Fibroblast of mammary gland (primary cell): ENCODE measurements at regions not wholly inside any gene's neighbourhood (a gene's known extent, or its start where the extent isn't known, plus 50 kb on each side); places are given as distances from the start of the nearest gene placed in this dataset.
"Not testable (repeated sequence)": the region's sequence is repeated elsewhere in the genome, so short reads cannot be mapped to it uniquely, and the experiment has no call there.

Experiments
- DNase-seq: peaks from one replicate; pipeline ENCODE4 v3.0.0-alpha.2; 2010; ENCODE audit warnings: low read depth
- H3K4me3 ChIP-seq: 2 replicates; pipeline ENCODE4 v1.5.1; 2011; ENCODE audit warnings: low read depth, mild to moderate bottlenecking, low read length, moderate library complexity; ENCODE audit not compliant: control insufficient read depth
- TF ChIP-seq, protein P1 (sequence below): conservative IDR thresholded peaks from 2 replicates; pipeline ENCODE4 v1.5.1; 2011; ENCODE audit warnings: low read depth, low read length, inconsistent platforms; ENCODE audit not compliant: control insufficient read depth, insufficient read depth

DNA sequence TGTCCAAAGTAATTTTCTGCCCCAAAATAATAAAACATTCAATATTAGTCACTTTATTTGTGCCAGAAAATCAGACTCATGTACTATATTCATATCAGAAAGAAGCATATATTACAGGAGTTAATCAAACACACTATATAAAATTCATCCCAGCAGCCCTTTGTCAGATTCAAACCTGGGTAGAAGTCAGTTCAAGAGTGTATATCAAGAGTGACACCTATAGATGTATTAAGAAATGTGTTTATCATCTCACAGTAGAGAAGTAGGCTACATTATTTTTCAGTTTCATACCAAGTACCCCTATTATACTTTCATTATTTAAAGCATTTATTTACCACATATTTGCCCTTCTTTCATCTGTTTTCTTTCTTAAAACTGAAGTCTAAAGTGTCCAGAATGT is 193.2 kb upstream of the DDX18 start:
- TF ChIP-seq, protein P1, sequence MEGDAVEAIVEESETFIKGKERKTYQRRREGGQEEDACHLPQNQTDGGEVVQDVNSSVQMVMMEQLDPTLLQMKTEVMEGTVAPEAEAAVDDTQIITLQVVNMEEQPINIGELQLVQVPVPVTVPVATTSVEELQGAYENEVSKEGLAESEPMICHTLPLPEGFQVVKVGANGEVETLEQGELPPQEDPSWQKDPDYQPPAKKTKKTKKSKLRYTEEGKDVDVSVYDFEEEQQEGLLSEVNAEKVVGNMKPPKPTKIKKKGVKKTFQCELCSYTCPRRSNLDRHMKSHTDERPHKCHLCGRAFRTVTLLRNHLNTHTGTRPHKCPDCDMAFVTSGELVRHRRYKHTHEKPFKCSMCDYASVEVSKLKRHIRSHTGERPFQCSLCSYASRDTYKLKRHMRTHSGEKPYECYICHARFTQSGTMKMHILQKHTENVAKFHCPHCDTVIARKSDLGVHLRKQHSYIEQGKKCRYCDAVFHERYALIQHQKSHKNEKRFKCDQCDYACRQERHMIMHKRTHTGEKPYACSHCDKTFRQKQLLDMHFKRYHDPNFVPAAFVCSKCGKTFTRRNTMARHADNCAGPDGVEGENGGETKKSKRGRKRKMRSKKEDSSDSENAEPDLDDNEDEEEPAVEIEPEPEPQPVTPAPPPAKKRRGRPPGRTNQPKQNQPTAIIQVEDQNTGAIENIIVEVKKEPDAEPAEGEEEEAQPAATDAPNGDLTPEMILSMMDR = no peak
- no peak overlapping the region for H3K4me3 ChIP-seq
- no peak for DNase-seq

DNA sequence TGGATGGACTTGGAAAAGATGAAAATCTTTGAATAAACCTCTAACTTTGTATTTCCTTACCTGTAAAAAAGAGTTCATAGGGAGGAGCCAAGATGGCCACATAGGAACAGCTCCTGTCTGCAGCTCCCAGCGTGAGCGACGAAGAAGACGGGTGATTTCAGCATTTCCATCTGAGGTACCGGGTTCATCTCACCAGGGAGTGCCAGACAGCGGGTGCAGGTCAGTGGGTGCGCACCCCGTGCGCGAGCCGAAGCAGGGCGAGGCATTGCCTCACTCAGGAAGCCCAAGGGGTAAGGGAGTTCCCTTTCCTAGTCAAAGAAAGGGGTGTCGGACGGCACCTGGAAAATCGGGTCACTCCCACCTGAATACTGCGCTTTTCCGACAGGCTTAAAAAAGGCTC is 191.3 kb upstream of the DDX18 start:
- DNase-seq, H3K4me3 ChIP-seq: not testable (repeated sequence)

DNA sequence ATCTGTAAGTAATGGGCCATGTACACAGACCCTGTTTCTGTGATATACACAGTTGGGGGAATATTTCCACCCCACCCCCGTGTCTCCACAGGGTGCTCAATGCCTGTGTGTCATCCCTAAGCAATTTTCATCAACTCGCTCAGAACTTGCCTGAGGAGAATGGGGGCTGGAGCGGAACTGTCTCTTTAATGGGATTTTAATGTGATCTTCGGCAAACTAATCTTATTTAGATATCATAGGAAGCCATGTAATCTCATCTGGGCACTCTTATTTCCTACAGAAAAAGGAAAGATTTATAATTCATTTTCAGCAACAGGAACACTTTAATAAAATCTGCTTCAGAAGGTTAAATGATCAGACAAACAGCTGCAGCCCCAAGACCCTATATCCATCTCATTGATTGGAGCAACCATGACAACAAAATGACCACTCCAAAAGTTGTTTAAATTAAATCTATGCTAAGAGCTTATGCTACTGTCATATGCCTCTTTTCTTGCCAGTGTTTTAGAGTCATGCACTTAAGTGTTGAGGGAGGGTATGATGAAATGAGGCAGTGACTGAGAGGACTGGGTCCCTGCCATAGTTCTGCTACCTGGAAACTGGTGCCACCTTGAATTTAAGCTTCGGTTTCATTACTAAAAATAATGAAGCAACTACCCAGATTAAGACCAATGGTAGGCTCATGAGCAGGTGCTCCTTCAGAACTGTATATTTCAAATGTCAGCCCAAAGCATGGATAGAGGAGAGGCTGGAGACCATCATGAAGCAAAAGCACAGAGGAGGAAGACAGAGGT is 183.1 kb upstream of the DDX18 start:
- H3K4me3 ChIP-seq = no peak overlapping the region
- DNase-seq = no peak
- TF ChIP-seq, protein P1 = no peak

DNA sequence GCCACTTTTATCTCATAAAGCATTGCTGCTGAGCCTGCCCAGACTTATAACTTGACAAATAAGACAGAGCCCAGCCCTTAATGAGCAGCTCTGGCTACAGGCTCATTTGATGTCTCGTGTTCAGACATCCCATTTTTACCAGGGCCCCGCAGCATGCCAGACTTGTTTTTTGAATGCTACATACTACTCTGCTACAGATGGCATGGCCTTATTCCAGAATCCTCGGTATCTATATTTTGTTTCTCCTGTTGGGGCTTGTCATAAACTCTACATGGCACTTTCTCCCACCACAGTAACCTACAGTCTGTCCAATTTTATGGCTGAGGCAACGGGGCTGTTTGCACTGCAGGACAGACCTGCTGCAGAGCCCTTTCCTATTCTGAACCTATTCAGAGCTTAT is 179.0 kb upstream of the DDX18 start:
- TF ChIP-seq, protein P1 = no peak
- no peak for DNase-seq

DNA sequence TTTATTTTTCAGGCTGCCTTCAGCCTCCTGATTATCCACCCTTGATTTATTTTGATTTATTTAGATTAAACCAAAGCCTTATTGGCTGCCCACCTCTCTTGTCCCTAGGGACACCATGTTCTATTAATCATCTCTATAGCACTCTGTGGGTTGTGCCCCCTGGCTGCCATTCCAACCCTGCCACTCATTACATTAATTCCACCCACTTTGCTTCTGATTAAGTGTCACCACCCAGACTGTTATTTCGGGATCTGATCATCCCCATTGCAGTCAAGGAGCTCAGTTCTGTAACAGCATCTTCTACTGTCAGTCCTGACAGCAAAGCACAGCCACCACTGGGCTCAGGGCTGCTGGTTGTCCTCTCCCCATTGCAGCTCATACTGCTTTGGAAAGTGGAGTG is 175.1 kb upstream of the DDX18 start:
- no peak for DNase-seq
- H3K4me3 ChIP-seq = no peak overlapping the region
- TF ChIP-seq, protein P1 = no peak

More for the DNA sequence above, 179.0 kb upstream of the DDX18 start:
- H3K4me3 ChIP-seq = no peak overlapping the region

DNA sequence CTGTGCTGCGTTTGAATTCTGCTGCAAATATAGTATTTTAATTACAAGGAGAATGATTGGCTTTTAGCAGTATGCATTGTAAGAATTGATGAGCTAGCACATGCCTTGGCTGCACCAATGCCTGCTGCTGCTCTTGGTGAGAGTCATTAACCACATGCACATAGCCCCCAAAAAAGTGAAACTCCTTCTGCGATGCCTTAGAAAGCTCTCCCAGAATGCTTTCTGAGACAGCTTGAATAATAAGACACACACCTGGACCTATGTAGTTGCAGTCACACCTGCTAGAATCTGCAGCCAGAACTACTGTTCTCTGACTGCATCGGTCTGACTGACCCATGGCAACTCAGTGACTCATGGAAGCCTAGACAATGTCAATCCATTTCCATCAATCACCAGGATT is 170.1 kb upstream of the DDX18 start:
- no peak for DNase-seq
- no peak overlapping the region for H3K4me3 ChIP-seq
- TF ChIP-seq, protein P1 = no peak

DNA sequence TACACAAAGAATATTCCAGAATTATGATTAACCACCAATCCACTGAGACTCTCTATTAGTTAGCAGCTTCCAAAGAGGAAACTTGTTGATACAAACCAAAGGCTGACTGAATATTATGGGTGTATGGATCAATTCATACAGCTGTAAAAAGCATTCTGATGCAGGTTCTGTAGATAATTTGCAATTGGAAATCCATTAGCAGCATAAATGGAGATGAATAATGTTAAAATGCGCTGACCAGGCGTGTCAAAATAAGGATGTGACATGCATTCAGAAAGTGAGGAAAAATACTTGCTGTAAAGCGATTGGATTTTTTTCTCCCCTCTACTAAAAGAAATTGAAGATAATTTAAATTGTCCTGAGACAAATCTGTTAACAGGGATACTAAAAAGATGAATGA is 169.0 kb upstream of the DDX18 start:
- DNase-seq = no peak
- H3K4me3 ChIP-seq = no peak overlapping the region
- TF ChIP-seq, protein P1 = no peak
